ENCODE measurements at regions not wholly inside any gene's neighbourhood (a gene's known extent, or its start where the extent isn't known, plus 50 kb on each side); places are given as distances from the start of the nearest gene placed in this dataset.

DNA sequence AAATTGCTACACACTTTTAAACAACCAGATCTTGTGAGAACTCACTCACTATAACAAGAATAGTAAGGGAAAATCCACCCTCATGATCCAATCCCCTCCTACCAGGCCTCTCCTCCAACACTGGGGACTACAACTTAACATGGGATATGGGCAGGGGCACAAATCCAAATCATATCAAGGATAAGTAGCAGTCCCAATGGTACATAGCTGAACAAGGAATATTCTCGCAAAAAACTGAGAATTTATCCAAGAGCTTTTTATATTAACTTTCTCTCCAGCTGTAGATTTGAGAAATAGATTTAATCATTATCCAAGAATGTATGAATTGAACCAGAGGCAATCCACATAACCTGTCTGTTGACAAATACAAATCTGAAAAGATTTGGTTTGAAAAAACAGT lies 185.2 kb downstream of the TMTC3 start:
- DNase-seq = no peak
- Histone ChIP-seq H3K4me3 (ENCODE audit: low read depth, low read length) (no peak overlapping the region), H3K36me3 (no peaks in the 10 kb centered on the region), H3K9me3 (ENCODE audit: severe bottlenecking) (no peaks in the 10 kb centered on the region), H3K27ac (no peak overlapping the region), H3K27me3 (ENCODE audit: insufficient read depth, low read depth, severe bottlenecking) (no peaks in the 10 kb centered on the region)
- TF ChIP-seq, protein P1, sequence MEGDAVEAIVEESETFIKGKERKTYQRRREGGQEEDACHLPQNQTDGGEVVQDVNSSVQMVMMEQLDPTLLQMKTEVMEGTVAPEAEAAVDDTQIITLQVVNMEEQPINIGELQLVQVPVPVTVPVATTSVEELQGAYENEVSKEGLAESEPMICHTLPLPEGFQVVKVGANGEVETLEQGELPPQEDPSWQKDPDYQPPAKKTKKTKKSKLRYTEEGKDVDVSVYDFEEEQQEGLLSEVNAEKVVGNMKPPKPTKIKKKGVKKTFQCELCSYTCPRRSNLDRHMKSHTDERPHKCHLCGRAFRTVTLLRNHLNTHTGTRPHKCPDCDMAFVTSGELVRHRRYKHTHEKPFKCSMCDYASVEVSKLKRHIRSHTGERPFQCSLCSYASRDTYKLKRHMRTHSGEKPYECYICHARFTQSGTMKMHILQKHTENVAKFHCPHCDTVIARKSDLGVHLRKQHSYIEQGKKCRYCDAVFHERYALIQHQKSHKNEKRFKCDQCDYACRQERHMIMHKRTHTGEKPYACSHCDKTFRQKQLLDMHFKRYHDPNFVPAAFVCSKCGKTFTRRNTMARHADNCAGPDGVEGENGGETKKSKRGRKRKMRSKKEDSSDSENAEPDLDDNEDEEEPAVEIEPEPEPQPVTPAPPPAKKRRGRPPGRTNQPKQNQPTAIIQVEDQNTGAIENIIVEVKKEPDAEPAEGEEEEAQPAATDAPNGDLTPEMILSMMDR (IDR thresholded peaks at IDR 0.05; ENCODE audit: low read depth, low read length) = no peak

DNA sequence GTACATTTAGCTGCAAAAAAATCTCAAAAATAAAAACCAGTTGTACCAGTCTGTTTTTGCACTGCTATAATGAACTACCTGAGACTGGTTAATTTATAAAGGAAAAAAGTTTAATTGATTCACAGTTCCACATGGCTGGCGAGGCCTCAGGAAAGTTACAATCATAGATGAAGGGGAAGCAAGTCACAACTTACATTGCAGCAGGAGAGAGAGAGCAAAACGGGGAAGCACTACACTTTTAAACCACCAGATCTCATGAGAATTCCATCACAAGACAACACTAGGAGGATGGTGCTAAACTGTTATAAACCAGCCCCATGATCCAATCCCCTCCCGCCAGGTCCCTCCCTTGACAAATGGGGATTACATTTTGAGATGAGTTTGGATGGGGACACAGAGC lies 186.0 kb downstream of the TMTC3 start:
- DNase-seq = no peak
- no peaks in the 10 kb centered on the region for H3K27me3 ChIP-seq (ENCODE audit: insufficient read depth, low read depth, severe bottlenecking)
- no peak overlapping the region for H3K27ac ChIP-seq
- H3K36me3 ChIP-seq = no peaks in the 10 kb centered on the region
- no peak overlapping the region for H3K4me3 ChIP-seq (ENCODE audit: low read depth, low read length)
- H3K9me3 ChIP-seq (ENCODE audit: severe bottlenecking) = no peaks in the 10 kb centered on the region
- TF ChIP-seq, protein P1 (IDR thresholded peaks at IDR 0.05; ENCODE audit: low read depth, low read length) = no peak

DNA sequence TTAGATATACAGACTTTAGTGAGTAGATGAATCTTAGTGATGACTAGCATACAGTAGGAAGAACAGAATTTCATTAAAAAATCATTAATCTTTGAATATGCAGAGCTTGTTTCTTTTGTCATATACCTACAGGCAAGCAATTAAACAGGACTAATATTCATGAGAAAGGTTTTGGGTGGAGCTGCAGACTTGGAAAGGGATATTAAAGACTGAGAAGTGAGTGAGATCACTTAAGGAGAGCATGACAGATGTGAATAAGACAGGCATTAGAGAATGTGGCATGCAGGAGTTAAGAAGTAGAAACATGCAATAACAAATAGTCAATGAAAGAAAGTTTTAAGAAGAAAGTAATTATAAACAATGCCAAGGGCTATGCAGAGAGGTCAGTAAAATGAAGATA lies 187.7 kb downstream of the TMTC3 start:
- Histone ChIP-seq H3K4me3 (ENCODE audit: low read depth, low read length) (no peak overlapping the region), H3K27ac (no peak overlapping the region), H3K36me3 (no peaks in the 10 kb centered on the region), H3K9me3 (ENCODE audit: severe bottlenecking) (no peaks in the 10 kb centered on the region), H3K27me3 (ENCODE audit: insufficient read depth, low read depth, severe bottlenecking) (peaks cover 2% of the 10 kb centered on the region)
- TF ChIP-seq, protein P1 (IDR thresholded peaks at IDR 0.05; ENCODE audit: low read depth, low read length) = no peak
- DNase-seq = no peak

DNA sequence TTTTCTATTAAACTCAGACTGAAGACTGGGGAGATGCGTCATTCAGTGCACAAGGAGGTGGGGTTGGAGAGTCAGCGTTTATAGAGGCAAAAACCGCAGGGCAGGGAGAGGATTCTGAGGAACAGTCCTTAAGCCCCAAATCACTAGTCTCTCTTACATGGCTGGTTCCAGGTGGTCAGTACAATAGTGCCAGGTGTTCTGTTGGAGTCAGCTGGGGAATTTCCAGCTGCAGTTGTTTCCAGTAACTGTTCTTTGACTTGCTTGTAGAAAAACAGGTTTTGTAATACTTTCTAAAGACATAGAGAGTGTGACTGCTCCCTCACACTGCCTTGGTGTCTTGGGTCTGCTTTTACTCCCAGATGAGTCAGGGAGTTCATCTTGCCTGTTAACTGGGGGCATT lies 192.2 kb downstream of the TMTC3 start:
- no peak for DNase-seq
- H3K27ac ChIP-seq = no peak overlapping the region
- peaks cover 2% of the 10 kb centered on the region for H3K27me3 ChIP-seq (ENCODE audit: insufficient read depth, low read depth, severe bottlenecking)
- H3K4me3 ChIP-seq (ENCODE audit: low read depth, low read length) = no peak overlapping the region
- TF ChIP-seq, protein P1 (IDR thresholded peaks at IDR 0.05; ENCODE audit: low read depth, low read length) = no peak
- no peaks in the 10 kb centered on the region for H3K9me3 ChIP-seq (ENCODE audit: severe bottlenecking)
- H3K36me3 ChIP-seq = no peaks in the 10 kb centered on the region

DNA sequence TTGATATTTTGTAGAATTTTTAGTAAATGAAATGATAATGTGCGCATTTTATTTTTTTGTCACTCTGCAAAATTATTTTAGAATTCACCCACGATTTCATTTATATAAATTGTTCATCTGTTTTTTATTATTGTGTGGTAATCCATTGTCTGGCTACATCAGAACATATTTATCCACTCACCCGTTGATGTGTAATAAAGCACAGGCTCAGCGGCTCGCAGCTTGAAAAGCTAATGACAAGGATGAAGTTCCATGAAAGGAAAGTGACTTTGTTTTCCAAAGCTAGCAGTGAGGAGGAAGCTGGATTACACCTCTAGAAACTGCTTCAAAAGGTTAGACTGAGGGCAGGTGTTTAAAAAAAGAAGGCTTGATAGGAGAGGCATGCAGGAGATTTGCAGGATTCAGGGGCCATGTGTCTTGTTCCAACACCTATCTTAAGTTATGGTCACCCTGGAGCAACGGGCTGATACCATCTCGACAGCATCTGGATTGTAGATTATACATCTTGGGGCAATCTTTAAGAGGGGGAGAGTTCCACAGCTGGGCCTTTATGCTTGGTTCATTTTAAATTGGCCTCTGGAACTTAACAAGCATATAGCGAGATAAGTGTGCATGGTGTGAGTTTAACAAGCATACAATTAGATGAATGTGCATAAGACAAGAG lies 194.1 kb downstream of the TMTC3 start:
- H3K27ac ChIP-seq = no peak overlapping the region
- no peak for DNase-seq
- peaks cover 2% of the 10 kb centered on the region for H3K27me3 ChIP-seq (ENCODE audit: insufficient read depth, low read depth, severe bottlenecking)
- no peak overlapping the region for H3K4me3 ChIP-seq (ENCODE audit: low read depth, low read length)
- TF ChIP-seq, protein P1 (IDR thresholded peaks at IDR 0.05; ENCODE audit: low read depth, low read length) = no peak
- no peaks in the 10 kb centered on the region for H3K36me3 ChIP-seq
- H3K9me3 ChIP-seq (ENCODE audit: severe bottlenecking) = no peaks in the 10 kb centered on the region

DNA sequence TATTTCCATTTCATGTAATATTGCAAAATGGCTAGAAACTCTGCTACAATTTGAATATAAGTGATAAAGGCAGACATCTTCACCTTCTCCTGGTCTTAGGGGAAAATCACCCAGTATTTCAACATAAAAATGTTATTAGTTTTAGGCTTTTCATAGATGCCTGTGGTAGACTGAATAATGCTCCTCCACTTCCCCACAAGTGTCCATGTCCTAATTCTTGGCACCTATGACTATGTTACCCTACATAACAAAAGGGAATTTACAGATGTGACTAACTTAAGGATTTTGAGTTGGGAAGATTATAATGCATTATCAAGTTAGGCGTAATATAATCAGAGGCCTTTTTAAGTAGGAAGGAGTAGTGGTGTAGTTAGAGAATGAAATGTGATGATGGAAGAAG lies 196.4 kb downstream of the TMTC3 start:
- DNase-seq = no peak
- TF ChIP-seq, protein P1 (IDR thresholded peaks at IDR 0.05; ENCODE audit: low read depth, low read length) = no peak
- Histone ChIP-seq H3K27ac (no peak overlapping the region), H3K9me3 (ENCODE audit: severe bottlenecking) (no peaks in the 10 kb centered on the region), H3K4me3 (ENCODE audit: low read depth, low read length) (no peak overlapping the region), H3K36me3 (no peaks in the 10 kb centered on the region), H3K27me3 (ENCODE audit: insufficient read depth, low read depth, severe bottlenecking) (peaks cover 6% of the 10 kb centered on the region)
